WI38 (cell line): ENCODE measurements at regions not wholly inside any gene's neighbourhood (a gene's known extent, or its start where the extent isn't known, plus 50 kb on each side); places are given as distances from the start of the nearest gene placed in this dataset.

ENCODE experiments used
- H3K4me3 ChIP-seq: 2 replicates; pipeline ENCODE4 v1.5.1; 2011; ENCODE audit warnings: low read depth, mild to moderate bottlenecking, control low read depth, low read length
- TF ChIP-seq, protein P1 (sequence below): IDR thresholded peaks from 2 replicates; pipeline ENCODE4 v1.5.1; 2012; ENCODE audit warnings: low read depth, mild to moderate bottlenecking, control low read depth, low read length

DNA sequence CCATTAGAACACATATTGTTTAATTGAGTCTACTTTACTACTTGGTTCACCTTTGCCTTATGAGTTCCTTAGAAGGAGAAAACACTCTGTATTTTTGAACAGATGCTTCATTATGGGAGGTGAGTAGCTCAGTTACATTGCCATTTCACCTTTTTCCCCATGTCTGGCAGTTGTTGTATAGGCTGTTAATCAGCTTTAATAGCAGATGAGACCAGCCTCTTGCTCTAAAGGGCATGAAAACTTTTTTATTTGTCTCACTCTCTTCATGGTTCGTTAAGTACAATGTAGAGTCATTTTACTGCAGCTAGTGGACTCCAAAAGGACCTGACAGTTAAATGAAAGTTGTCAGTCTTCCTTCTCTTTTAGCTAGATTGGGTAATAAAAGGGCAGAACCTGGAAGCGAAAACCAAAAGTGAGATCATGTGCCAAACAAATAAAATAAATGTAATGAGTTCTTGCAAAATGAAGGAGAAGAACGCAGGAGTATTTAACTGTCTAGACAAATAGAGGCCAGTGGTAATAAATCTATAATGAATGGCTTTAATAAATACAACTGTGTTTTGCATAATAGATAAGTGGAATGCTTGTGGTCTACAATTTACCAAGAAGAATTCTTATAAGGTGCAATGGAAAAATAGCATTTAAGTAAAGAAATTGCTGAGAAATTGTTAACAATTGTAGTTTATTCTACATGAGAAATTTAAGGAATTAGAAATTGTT lies 180.0 kb upstream of the NEGR1 start:
- H3K4me3 ChIP-seq, result no peak overlapping the region
- TF ChIP-seq, protein P1, sequence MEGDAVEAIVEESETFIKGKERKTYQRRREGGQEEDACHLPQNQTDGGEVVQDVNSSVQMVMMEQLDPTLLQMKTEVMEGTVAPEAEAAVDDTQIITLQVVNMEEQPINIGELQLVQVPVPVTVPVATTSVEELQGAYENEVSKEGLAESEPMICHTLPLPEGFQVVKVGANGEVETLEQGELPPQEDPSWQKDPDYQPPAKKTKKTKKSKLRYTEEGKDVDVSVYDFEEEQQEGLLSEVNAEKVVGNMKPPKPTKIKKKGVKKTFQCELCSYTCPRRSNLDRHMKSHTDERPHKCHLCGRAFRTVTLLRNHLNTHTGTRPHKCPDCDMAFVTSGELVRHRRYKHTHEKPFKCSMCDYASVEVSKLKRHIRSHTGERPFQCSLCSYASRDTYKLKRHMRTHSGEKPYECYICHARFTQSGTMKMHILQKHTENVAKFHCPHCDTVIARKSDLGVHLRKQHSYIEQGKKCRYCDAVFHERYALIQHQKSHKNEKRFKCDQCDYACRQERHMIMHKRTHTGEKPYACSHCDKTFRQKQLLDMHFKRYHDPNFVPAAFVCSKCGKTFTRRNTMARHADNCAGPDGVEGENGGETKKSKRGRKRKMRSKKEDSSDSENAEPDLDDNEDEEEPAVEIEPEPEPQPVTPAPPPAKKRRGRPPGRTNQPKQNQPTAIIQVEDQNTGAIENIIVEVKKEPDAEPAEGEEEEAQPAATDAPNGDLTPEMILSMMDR, result no peak

DNA sequence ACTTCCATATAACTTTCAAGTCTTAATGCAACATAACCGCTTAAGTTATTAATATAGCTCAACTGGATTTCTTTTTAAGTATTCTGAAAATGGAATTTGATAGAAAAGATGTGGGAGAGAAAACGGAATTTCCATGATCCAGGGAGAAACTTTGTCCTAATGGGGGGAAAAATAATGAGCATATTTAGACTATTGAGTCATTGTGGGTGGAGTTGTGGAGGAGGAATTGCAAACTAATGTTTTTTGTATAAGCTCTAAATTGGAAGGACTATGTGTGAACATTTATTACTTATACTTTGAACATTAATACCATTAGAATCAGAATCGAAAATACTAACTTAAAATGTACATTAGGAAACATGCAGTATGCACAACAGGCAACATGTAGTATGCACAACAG lies 159.9 kb upstream of the NEGR1 start:
- no peak overlapping the region for H3K4me3 ChIP-seq
- TF ChIP-seq, protein P1, result no peak

DNA sequence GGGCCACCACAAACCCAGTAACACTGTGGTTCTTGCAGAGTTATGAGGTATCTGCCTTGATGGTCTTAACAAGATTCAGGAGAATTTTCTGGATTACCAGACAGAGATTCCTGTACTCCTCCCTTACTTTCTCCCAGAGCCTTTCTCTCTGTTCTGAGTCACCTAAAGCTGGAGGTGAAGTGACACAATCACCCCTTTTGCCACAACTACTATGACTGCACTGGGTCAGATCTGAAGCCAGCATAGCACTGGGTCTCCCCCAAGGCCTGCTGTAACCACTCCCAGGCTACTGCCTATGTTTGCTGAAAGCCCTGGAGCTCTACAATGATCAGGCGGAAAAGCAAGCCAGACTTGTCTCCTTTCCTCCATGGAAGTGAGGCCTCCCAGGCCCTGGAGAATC lies 156.7 kb upstream of the NEGR1 start:
- no peak overlapping the region for H3K4me3 ChIP-seq
- TF ChIP-seq, protein P1, result no peak

DNA sequence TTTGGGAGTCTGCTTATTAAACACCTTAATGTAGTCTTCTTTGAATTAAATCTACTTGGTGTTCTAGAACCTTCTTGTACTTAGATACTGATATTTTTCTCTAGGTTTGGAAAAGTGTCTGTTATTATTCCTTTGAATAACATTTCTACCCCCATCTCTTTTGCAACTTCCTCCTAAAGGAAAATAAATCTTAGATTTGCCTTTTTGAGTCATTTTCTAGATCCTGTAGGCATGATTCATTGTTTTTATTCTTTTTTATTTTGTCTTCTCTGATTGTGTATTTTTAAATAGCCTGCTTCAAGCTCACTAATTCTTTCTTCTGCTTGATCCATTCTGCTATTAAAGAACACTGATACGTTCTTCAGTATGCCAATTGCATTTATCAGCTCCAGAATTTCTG lies 155.9 kb upstream of the NEGR1 start:
- no peak overlapping the region for H3K4me3 ChIP-seq
- TF ChIP-seq, protein P1, result no peak

DNA sequence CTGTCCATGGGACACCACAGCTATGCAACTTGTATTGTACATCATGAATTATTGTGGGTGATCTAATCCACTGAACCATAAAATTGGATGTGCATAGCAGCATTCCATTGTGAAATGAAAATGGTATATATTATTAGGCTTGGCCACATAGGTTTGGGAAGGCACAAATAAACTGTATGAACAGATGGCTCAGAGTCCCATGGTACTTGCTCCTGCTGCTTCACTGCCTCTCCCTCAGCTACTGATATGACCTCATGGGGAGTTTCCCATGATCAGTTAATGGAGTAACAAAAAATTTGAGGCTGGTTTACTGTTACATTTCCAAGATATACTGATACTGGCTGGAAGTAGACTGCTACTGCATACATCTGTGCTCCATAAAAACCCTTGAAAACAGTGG lies 152.7 kb upstream of the NEGR1 start:
- TF ChIP-seq, protein P1, result no peak
- H3K4me3 ChIP-seq, result no peak overlapping the region

DNA sequence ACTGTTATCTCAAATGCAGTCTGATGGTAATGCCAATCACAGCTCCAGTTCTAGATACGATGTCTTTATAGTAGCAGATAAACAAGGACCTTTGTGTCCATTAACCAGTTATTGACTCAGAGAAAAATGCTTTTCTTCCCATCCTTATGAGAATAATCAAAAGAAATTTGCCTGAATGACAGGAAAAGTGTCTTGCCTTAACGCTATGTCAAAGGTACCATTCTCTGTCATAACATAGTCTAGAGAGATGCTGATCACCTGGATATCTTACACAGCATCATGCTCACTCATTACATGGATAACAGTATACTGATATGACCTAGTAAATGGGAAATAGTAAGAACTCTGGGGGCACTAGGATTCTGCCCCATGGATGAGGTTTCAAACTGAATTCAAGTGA lies 151.7 kb upstream of the NEGR1 start:
- TF ChIP-seq, protein P1, result no peak
- H3K4me3 ChIP-seq, result no peak overlapping the region

DNA sequence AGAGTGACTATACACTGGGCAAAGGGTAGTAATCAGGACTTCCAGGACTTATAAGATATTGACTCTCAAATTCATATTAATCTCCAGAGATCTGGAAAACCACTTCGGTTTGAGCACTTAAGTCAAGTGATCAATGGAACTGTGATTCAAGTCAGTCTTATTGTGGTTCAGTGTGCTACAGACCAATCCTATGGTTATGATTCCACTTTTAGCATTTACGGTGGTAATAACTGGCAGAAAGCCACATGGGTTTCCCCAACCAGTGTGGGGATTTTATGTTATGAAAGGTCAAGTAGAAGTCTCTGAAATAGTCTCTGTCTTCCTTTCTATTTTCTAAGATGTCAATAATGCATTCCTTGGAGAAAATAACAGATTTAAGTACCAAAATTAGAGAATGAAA lies 151.3 kb upstream of the NEGR1 start:
- TF ChIP-seq, protein P1, result no peak
- no peak overlapping the region for H3K4me3 ChIP-seq
